GM21717 (cell line): ENCODE measurements at regions not wholly inside any gene's neighbourhood (a gene's known extent, or its start where the extent isn't known, plus 50 kb on each side); places are given as distances from the start of the nearest gene placed in this dataset.

Experiments
- ATAC-seq: cut with Tn5 transposase; IDR thresholded peaks from one replicate; pipeline ENCODE4 v1.9.1; 2021; ENCODE audit warnings: mild to moderate bottlenecking, moderate library complexity; ENCODE audit not compliant: unreplicated experiment

GRCh38 chr10:8921568-8921967, 867.1 kb downstream of the GATA3 start:
- ATAC-seq = no peak

GRCh38 chr10:8923096-8923495, 868.6 kb downstream of the GATA3 start:
- ATAC-seq = no peak

- no peak for ATAC-seq
These were observed 873.2 kb downstream of the GATA3 start for GRCh38 chr10:8927705-8928104.

GRCh38 chr10:8946451-8946850, 892.0 kb downstream of the GATA3 start:
- ATAC-seq = no peak

DNA sequence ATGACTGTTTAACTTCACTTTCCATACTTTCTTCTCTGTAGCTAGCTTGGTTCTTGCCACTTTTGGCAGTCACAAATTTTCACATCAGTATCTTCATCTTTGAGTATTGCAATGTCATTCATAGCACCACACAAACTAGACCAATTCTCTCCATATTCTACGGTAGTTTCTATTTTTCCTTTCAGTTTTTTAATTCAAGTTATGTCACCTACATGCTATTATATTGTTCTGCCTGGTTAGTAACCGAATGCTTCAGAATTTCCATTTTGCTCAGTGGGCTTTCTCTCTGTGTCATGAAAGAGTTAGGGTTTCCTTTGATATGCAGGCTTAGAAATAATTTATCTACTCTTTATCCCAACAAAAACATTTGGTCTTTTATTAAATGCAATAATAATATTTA, 896.5 kb downstream of the GATA3 start:
- no peak for ATAC-seq

- no peak for ATAC-seq
These were observed 897.1 kb downstream of the GATA3 start for GRCh38 chr10:8951440-8952089.

DNA sequence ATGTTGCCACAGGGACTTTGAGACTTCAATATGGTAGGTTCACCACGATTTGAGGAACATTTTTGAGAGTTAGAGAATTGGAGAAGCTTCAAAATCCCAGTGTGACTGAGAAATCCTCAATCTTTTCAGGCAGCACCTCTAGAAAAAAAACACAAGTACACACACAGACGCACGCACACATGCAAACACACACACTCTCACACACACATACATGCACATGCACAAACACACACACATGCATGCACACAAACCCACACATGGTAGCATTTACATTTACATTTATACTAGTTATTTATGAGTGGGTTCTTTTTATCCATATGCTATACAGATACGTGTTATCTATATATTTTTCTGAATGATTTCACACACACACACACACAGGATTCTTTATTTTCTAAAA, 901.9 kb downstream of the GATA3 start:
- no peak for ATAC-seq

DNA sequence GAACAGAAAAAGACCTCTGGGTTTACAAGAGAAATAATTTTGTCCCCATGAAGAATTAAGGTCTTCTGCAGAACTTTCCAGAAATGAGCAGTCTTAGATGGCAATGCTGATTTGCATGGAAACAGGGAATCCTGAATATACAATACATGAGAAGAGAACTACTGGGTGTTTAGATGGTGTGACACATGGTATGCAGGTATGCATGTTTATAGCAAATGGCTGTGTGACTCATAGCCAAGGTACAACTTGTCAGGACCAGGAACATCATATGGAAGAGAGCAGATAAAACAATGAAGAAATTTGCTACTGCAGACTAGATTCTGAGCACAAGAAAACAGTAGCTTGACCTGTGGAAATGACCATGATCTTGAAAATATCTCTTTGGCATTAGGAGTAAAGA, 907.8 kb downstream of the GATA3 start:
- no peak for ATAC-seq

GRCh38 chr10:8967061-8967460, 912.6 kb downstream of the GATA3 start:
- ATAC-seq = no peak

- ATAC-seq = no peak
These were observed 915.4 kb downstream of the GATA3 start for GRCh38 chr10:8969853-8970252.

GRCh38 chr10:8975535-8975934, 921.0 kb downstream of the GATA3 start:
- ATAC-seq = no peak

GRCh38 chr10:8978100-8978499, 923.6 kb downstream of the GATA3 start:
- ATAC-seq = no peak

DNA sequence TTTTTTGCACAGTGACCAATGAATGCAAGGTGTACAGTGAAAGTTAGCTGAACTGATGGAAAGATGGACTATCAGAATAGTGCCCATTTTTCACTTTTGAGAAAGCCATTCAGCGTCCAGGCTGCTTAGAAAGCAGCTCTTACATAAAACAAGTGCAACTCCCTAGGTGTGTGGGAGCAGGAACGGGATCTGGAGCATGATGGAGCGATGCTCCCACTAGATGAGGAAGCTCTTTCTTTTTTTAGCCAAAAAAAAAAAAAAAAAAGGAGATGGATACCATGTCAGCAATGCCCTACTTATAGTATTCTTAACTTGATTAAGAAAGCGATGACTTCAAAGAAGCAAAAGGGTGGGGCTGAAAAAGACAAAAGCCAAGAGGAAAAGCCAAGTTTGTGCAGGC, 925.5 kb downstream of the GATA3 start:
- ATAC-seq = no peak

- ATAC-seq = no peak
These were observed 926.8 kb downstream of the GATA3 start for GRCh38 chr10:8981277-8981676.

DNA sequence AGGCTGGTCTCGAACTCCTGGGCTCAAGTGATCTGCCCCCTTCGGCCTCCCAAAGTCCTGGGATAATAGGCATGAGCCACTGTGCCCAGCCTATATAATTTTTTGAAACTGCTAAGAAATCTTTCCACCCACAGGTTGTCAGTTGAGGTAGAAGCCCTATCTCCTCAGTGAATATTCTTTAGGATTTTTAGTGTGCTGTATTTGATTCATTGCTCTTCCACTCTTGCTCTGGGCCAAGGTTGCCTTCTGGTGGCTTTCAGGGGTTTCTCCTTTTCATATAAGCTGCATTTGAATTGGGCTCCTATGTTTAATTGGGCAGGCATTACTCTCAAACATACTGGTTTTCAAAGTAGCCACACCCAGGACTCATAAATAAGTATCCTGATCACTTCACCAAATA, 931.2 kb downstream of the GATA3 start:
- no peak for ATAC-seq

DNA sequence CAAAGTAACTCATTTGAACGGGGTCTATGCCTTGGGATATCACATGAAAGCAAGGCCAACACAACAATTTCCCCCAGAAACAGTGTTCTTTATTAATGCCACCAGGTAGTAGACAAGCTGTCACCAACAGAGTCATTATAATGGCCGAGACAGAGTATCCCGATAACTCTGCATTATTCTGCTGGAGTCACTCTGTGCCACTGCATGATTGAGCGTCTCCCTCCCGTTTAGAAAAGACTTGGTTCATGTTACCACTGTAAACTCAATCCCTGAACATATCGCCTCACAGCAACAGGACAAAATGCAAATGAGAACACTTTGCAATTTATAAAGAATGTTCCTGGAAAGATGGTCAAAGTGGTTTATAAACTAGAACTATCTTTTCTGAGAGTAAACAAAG, 932.5 kb downstream of the GATA3 start:
- ATAC-seq = no peak

GRCh38 chr10:8987712-8988111, 933.2 kb downstream of the GATA3 start:
- ATAC-seq = no peak

- no peak for ATAC-seq
These were observed 935.9 kb downstream of the GATA3 start for GRCh38 chr10:8990280-8990987.

GRCh38 chr10:8992009-8992408, 937.5 kb downstream of the GATA3 start:
- no peak for ATAC-seq

- ATAC-seq = no peak
These were observed 939.4 kb downstream of the GATA3 start for GRCh38 chr10:8993864-8994263.

- ATAC-seq = no peak
These were observed 944.3 kb downstream of the GATA3 start for GRCh38 chr10:8998751-8999150.

DNA sequence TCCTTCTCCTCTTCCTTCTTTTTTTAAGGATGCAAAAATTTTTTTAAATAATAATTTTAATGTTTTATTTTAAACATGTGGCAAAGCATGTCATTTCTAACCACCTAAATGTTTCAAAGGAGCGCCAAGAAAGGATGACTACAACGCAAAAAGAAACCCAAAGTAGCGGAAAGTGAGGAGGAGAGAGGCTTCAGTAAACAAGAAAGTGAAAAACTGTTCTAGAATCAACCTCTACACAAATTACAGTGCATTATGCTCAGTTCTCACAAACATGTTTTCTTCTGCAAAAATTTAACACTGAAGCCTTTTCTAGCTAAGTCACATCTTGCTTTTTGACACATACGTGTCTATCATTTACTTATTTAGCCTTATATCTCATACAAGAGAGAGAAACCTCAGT, 948.6 kb downstream of the GATA3 start:
- no peak for ATAC-seq

DNA sequence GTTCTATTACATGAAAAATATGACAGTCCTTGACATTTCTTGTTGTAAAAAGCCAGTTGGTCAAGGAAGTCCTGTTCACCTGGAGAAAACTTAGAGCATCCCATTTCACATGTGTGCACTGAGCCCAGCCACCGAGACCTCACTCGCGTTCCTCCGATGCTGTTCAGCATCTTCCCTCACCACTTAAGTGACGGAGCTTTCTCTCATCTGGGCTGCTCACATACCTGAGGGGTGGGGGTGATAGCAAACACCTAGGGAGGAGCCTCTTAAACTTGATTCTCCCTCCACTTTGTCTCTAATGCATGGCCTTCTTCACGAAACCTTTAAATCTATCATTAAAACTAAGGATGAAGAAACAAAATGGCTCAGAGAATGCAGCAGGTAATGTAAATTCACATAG, 950.2 kb downstream of the GATA3 start:
- ATAC-seq = no peak
